A549 (cell line): ENCODE measurements at regions not wholly inside any gene's neighbourhood (a gene's known extent, or its start where the extent isn't known, plus 50 kb on each side); places are given as distances from the start of the nearest gene placed in this dataset.

Experiments used
- ATAC-seq, 2 experiments: fragments of 200-7000 bp in 1 of 2; fragments of >200 bp in 1 of 2; cut with Nextera tagmentation in 1 of 2; cut with Tn5 transposase in 1 of 2; 3 replicates each; pipeline versions ENCODE4 v1.8.0 to v1.9.1; 2018 to 2020; ENCODE audit warnings: mild to moderate bottlenecking in 1 of 2, moderate library complexity in 1 of 2
- CTCF ChIA-PET: fragments of 300-600 bp; sonication (Branson Sonifier 250); formaldehyde crosslinking; extraction: SDS; loops from one replicate; lab custom pipeline; 2021; ENCODE audit warnings: antibody characterized with exemption, inconsistent platforms; lab: Yijun Ruan, JAX
- POLR2A ChIA-PET: fragments of 350-600 bp; formaldehyde crosslinking; extraction: SDS; loops from one replicate; lab custom pipeline; 2021; ENCODE audit warnings: antibody characterized with exemption, inconsistent platforms; lab: Yijun Ruan, JAX
- DNase-seq, 2 experiments: peaks; one replicate each; pipeline versions ENCODE4 v3.0.0 to v3.0.0-alpha.2; 2011 to 2016; ENCODE audit warnings: low read depth in 1 of 2, low spot score in 1 of 2
- FAIRE-seq: peaks from 2 replicates; lab custom pipeline; 2011; peaks lifted over from hg19 to GRCh38; lab: Jason Lieb, UNC
- H3K27ac ChIP-seq, 2 experiments: fragments of >200 bp; sonication (Bioruptor Twin); formaldehyde crosslinking; 3 replicates each; pipeline ENCODE4 v1.5.1; 2016 to 2017
- H3K4me1 ChIP-seq: fragments of >200 bp; sonication (Bioruptor Twin); formaldehyde crosslinking; 3 replicates; pipeline ENCODE4 v1.6.1; 2016
- H3K4me2 ChIP-seq: fragments of >200 bp; sonication (Bioruptor Twin); formaldehyde crosslinking; 3 replicates; pipeline ENCODE4 v1.6.1; 2016
- H3K4me3 ChIP-seq: fragments of >200 bp; sonication (Bioruptor Twin); formaldehyde crosslinking; 3 replicates; pipeline ENCODE4 v1.5.1; 2016
- H3K9me3 ChIP-seq: fragments of >200 bp; sonication (Bioruptor Twin); formaldehyde crosslinking; 3 replicates; pipeline ENCODE4 v1.6.1; 2016
- CBX2 ChIP-seq: fragments of 200-600 bp; sonication (generic); IDR thresholded peaks from 2 replicates; pipeline ENCODE4 v1.6.1; 2016; ENCODE audit warnings: low read depth, mild to moderate bottlenecking, borderline replicate concordance
- EHF ChIP-seq: fragments of 250-450 bp; sonication (Bioruptor Pico); IDR thresholded peaks from 2 replicates; pipeline ENCODE4 v1.5.0; 2020; ENCODE audit warnings: mild to moderate bottlenecking
- EP300 ChIP-seq, 2 experiments: fragments of >200 bp; sonication (Bioruptor Twin); formaldehyde crosslinking; IDR thresholded peaks; 2 replicates in 1 of 2; 3 replicates in 1 of 2; pipeline ENCODE4 v1.6.1; 2016 to 2017
- ESRRA ChIP-seq: fragments of 150-350 bp; IDR thresholded peaks from 2 replicates; pipeline ENCODE4 v1.6.1; 2014; ENCODE audit warnings: mild to moderate bottlenecking, low read length, borderline replicate concordance
- HOXB5 ChIP-seq: fragments of 250-450 bp; sonication (Bioruptor Pico); IDR thresholded peaks from 2 replicates; pipeline ENCODE4 v1.5.0; 2020; ENCODE audit warnings: mild to moderate bottlenecking, moderate library complexity
- JUNB ChIP-seq: fragments of >200 bp; sonication (Bioruptor Twin); formaldehyde crosslinking; IDR thresholded peaks from 2 replicates; pipeline ENCODE4 v1.6.1; 2016
- KDM5A ChIP-seq: fragments of 200-600 bp; sonication (generic); IDR thresholded peaks from 2 replicates; pipeline ENCODE4 v1.6.1; 2016; ENCODE audit warnings: antibody characterized with exemption, mild to moderate bottlenecking
- NFE2L2 ChIP-seq: fragments of 150-350 bp; conservative IDR thresholded peaks from 2 replicates; pipeline ENCODE4 v1.6.1; 2014; ENCODE audit warnings: low read length
- NR3C1 ChIP-seq: fragments of >200 bp; sonication (Bioruptor Twin); formaldehyde crosslinking; IDR thresholded peaks from 3 replicates; pipeline ENCODE4 v1.6.1; 2017
- POLR2A ChIP-seq: IDR thresholded peaks from 2 replicates; pipeline ENCODE4 v1.6.1; 2012; ENCODE audit warnings: mild to moderate bottlenecking, low read length
- RCOR1 ChIP-seq: fragments of 150-350 bp; IDR thresholded peaks from 2 replicates; pipeline ENCODE4 v1.6.1; 2014; ENCODE audit warnings: antibody characterized with exemption, low read length, low read depth
- SREBF2 ChIP-seq: fragments of 450-650 bp; IDR thresholded peaks from 2 replicates; pipeline ENCODE4 v1.6.1; 2014; ENCODE audit warnings: mild to moderate bottlenecking, moderate library complexity
- TFCP2L1 ChIP-seq: fragments of 250-450 bp; sonication (Bioruptor Pico); IDR thresholded peaks from 2 replicates; pipeline ENCODE4 v1.5.0; 2021; ENCODE audit warnings: mild to moderate bottlenecking
- TP53 ChIP-seq: fragments of 250-450 bp; sonication (Bioruptor Pico); IDR thresholded peaks from 2 replicates; pipeline ENCODE4 v1.5.0; 2021; ENCODE audit warnings: mild to moderate bottlenecking, moderate library complexity
- ZFP36 ChIP-seq: fragments of 450-650 bp; IDR thresholded peaks from 2 replicates; pipeline ENCODE4 v1.6.1; 2014; ENCODE audit warnings: borderline replicate concordance; ENCODE audit not compliant: partially characterized antibody
- ZNF302 ChIP-seq: fragments of 250-450 bp; sonication (Bioruptor Pico); IDR thresholded peaks from 2 replicates; pipeline ENCODE4 v1.9.0; 2021; ENCODE audit warnings: inconsistent platforms, mild to moderate bottlenecking, moderate library complexity
- ZSCAN20 ChIP-seq: fragments of 250-450 bp; sonication (Bioruptor Pico); IDR thresholded peaks from 2 replicates; pipeline ENCODE4 v1.8.0; 2022; ENCODE audit warnings: mild to moderate bottlenecking, moderate library complexity
- WGBS: methylation state at CpG from one replicate; pipeline ENCODE4 v1.1.6; 2017; ENCODE audit errors: missing lambda C conversion rate; 5-methylcytosine and 5-hydroxymethylcytosine counted together
- TF ChIP-seq, protein P1 (sequence below): fragments of 250-450 bp; sonication (Bioruptor Pico); IDR thresholded peaks from 2 replicates; pipeline ENCODE4 v1.5.0; 2021; ENCODE audit warnings: mild to moderate bottlenecking, moderate library complexity, borderline replicate concordance
- TF ChIP-seq, protein P2 (sequence below): IDR thresholded peaks from 2 replicates; pipeline ENCODE4 v1.6.1; 2012
- TF ChIP-seq, protein P3 (sequence below): fragments of >200 bp; sonication (Bioruptor Twin); formaldehyde crosslinking; IDR thresholded peaks from 3 replicates; pipeline ENCODE4 v1.5.1; 2016
- TF ChIP-seq, protein P4 (sequence below): fragments of >200 bp; sonication (Bioruptor Twin); formaldehyde crosslinking; IDR thresholded peaks from 2 replicates; pipeline ENCODE4 v1.6.1; 2016
- TF ChIP-seq, protein P5 (sequence below): fragments of >200 bp; sonication (Bioruptor Twin); formaldehyde crosslinking; IDR thresholded peaks from 3 replicates; pipeline ENCODE4 v1.6.1; 2016

DNA sequence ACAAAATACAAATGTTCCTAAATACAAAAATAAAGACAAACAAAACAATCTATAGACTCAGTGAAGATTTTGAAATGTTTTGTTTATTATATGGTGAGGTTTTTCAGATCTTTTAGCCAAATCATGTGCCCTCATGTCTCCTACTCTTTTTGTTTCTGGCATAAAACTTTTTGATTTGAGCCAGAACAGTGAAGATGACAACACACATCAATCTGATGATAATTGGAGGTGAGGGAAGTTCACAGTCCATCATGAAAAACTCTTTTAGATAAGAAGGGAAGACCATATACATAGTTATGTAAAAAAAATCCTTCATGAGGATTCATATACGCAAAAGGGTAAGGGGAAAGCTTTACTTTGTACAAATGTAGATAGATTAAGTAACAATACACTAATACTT lies 75.1 kb upstream of the OSBPL11 start:
- no peak for ATAC-seq
- WGBS: 79% methylated on average over 1 of the region's 1 CpG
- Histone ChIP-seq H3K4me3 (no peak overlapping the region), H3K4me1 (no peaks in the 10 kb centered on the region), H3K9me3 (no peaks in the 10 kb centered on the region), H3K4me2 (no peak overlapping the region), H3K27ac (no peak overlapping the region)
- ChIA-PET POLR2A (no interaction called here), CTCF (no interaction called here)
- no peak for FAIRE-seq
- no peak for TF ChIP-seq NR3C1
- no peak for TF ChIP-seq TP53
- TF ChIP-seq, protein P1, sequence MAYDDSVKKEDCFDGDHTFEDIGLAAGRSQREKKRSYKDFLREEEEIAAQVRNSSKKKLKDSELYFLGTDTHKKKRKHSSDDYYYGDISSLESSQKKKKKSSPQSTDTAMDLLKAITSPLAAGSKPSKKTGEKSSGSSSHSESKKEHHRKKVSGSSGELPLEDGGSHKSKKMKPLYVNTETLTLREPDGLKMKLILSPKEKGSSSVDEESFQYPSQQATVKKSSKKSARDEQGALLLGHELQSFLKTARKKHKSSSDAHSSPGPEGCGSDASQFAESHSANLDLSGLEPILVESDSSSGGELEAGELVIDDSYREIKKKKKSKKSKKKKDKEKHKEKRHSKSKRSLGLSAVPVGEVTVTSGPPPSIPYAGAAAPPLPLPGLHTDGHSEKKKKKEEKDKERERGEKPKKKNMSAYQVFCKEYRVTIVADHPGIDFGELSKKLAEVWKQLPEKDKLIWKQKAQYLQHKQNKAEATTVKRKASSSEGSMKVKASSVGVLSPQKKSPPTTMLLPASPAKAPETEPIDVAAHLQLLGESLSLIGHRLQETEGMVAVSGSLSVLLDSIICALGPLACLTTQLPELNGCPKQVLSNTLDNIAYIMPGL: no peak
- no peak for TF ChIP-seq ESRRA
- DNase-seq: no peak

DNA sequence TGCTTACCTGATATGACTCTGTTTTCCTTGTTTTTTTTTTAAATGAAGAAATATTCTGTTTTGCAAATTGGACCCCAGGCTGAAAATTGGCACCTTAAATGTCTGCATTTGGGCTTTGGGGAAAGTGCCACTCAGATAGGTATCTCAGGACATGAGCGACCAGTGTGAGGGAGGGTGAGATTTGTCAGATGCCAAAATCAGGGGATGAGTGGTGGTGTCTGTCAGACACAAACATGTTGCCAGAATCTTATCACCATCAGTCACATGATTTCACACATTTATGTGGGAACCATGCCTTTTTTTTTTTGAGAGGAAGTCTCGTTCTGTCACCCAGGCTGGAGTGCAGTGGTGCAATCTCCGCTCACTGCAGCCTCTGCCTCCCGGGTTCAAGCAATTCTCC lies 75.6 kb upstream of the OSBPL11 start:
- Histone ChIP-seq H3K4me2 (no peak overlapping the region), H3K27ac (no peak overlapping the region), H3K4me3 (no peak overlapping the region), H3K4me1 (no peaks in the 10 kb centered on the region), H3K9me3 (no peaks in the 10 kb centered on the region)
- CTCF ChIA-PET: no interaction called here
- FAIRE-seq (no peak), DNase-seq (no peak), ATAC-seq (no peak)
- POLR2A ChIA-PET: no interaction called here
- TF ChIP-seq, protein P2, sequence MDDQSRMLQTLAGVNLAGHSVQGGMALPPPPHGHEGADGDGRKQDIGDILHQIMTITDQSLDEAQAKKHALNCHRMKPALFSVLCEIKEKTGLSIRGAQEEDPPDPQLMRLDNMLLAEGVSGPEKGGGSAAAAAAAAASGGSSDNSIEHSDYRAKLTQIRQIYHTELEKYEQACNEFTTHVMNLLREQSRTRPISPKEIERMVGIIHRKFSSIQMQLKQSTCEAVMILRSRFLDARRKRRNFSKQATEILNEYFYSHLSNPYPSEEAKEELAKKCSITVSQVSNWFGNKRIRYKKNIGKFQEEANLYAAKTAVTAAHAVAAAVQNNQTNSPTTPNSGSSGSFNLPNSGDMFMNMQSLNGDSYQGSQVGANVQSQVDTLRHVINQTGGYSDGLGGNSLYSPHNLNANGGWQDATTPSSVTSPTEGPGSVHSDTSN: no peak
- TF ChIP-seq, protein P3, sequence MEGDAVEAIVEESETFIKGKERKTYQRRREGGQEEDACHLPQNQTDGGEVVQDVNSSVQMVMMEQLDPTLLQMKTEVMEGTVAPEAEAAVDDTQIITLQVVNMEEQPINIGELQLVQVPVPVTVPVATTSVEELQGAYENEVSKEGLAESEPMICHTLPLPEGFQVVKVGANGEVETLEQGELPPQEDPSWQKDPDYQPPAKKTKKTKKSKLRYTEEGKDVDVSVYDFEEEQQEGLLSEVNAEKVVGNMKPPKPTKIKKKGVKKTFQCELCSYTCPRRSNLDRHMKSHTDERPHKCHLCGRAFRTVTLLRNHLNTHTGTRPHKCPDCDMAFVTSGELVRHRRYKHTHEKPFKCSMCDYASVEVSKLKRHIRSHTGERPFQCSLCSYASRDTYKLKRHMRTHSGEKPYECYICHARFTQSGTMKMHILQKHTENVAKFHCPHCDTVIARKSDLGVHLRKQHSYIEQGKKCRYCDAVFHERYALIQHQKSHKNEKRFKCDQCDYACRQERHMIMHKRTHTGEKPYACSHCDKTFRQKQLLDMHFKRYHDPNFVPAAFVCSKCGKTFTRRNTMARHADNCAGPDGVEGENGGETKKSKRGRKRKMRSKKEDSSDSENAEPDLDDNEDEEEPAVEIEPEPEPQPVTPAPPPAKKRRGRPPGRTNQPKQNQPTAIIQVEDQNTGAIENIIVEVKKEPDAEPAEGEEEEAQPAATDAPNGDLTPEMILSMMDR: no peak
- TF ChIP-seq TFCP2L1 (CRISPR knock-in tag): no peak
- no peak for TF ChIP-seq POLR2A
- TF ChIP-seq CBX2: no peak
- TF ChIP-seq HOXB5: no peak
- TF ChIP-seq EP300 (IDR thresholded peaks at IDR 0.05): no peak
- no peak for TF ChIP-seq ZNF302
- TF ChIP-seq NFE2L2: no peak
- TF ChIP-seq, protein P4, sequence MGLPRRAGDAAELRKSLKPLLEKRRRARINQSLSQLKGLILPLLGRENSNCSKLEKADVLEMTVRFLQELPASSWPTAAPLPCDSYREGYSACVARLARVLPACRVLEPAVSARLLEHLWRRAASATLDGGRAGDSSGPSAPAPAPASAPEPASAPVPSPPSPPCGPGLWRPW: no peak
- no peak for TF ChIP-seq SREBF2
- no peak for TF ChIP-seq ZFP36
- no peak for TF ChIP-seq RCOR1
- TF ChIP-seq KDM5A: no peak
- TF ChIP-seq EHF: no peak
- no peak for TF ChIP-seq JUNB
- WGBS: 66% methylated on average over 4 of the region's 4 CpGs

DNA sequence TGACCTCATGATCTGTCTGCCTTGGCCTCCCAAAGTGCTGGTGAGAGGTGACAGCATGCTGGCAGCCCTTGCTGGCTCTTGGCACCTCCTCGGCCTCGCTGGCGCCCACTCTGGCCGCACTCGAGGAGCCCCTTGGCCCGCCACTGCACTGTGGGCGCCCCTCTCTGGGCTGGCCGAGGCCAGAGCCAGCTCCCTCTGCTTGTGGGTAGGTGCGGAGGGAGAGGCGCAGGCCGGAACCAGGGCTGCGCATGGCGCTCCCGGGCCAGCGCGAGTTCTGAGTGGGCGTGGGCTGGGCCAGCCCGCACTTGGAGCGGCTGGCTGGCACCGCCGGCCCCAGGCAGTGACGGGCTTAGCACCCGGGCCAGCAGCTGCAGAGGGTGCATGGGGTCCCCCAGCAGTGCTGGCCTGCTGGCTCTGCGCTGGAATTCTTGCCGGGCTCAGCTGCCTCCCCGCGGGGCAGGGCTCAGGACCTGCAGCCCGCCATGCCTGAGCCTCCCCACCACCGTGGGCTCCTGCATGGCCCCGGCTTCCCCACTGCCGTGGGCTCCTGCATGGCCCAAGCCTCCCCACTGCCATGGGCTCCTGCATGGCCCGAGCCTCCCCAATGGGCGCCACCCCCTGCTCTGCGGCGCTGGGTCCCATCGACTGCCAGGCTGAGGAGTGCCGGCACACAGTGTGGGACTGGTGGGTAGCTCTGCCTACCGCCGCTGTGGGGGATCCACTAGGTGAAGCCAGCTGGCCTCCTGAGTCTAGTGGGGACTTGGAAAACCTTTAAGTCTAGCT lies 76.4 kb upstream of the OSBPL11 start:
- no peak for FAIRE-seq
- POLR2A ChIA-PET: no interaction called here
- no peak for ATAC-seq
- Histone ChIP-seq H3K4me1 (no peaks in the 10 kb centered on the region), H3K9me3 (no peaks in the 10 kb centered on the region), H3K4me2 (no peak overlapping the region), H3K4me3 (no peak overlapping the region), H3K27ac (no peak overlapping the region)
- CTCF ChIA-PET: no interaction called here
- 98% methylated on average over 7 of the region's 39 CpGs for WGBS
- no peak for DNase-seq
- TF ChIP-seq, protein P2: no peak
- TF ChIP-seq, protein P5, sequence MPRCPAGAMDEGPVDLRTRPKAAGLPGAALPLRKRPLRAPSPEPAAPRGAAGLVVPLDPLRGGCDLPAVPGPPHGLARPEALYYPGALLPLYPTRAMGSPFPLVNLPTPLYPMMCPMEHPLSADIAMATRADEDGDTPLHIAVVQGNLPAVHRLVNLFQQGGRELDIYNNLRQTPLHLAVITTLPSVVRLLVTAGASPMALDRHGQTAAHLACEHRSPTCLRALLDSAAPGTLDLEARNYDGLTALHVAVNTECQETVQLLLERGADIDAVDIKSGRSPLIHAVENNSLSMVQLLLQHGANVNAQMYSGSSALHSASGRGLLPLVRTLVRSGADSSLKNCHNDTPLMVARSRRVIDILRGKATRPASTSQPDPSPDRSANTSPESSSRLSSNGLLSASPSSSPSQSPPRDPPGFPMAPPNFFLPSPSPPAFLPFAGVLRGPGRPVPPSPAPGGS: no peak
- TF ChIP-seq NR3C1: no peak
- TF ChIP-seq, protein P1: no peak
- TF ChIP-seq ZSCAN20: no peak
